ENCODE measurements at regions not wholly inside any gene's neighbourhood (a gene's known extent, or its start where the extent isn't known, plus 50 kb on each side); places are given as distances from the start of the nearest gene placed in this dataset.
"Not testable (repeated sequence)": the region's sequence is repeated elsewhere in the genome, so short reads cannot be mapped to it uniquely, and the experiment has no call there.

DNA sequence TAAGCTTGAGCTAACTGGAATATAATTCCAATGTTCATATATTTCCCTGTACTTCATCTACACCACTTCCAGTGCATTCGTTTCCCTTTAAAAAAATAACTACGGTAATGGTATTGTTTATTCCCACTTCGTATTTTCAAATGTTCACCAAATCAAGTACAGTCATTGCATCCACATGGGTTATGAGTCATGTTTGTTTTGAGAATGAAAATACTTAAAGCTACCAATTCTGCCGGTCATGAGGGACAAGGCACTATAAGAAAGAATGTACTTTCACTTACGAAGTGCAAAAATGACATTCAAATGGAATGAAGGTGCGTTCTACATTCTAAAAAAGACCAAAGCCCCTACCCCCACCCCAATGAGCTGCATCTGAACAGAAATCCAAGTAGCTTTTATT lies 174.4 kb upstream of the FGF13 start:
- intact Hi-C loops (cut with micrococcal nuclease; ENCODE audit: unreplicated experiment), result no loop called here
- Histone ChIP-seq H3K9me3 (ENCODE audit: low read length) (no peaks in the 10 kb centered on the region), H2AFZ (ENCODE audit: low read length) (no peak overlapping the region), H3K79me2 (ENCODE audit: insufficient read depth, low read depth, low read length) (no peaks in the 10 kb centered on the region), H3K4me1 (ENCODE audit: insufficient read depth, low read length, poor library complexity, severe bottlenecking) (no peaks in the 10 kb centered on the region), H3K4me3 (ENCODE audit: low read depth, low read length, poor library complexity, severe bottlenecking) (no peak overlapping the region), H3K36me3 (ENCODE audit: insufficient read depth, low read length) (no peaks in the 10 kb centered on the region), H3K27ac (ENCODE audit: low read depth, low read length, poor library complexity, severe bottlenecking) (no peak overlapping the region), H3K9me2 (ENCODE audit: insufficient read depth, low read length) (no peaks in the 10 kb centered on the region), H4K20me1 (ENCODE audit: insufficient read depth, low read length) (no peaks in the 10 kb centered on the region), H3K4me2 (ENCODE audit: low read length) (no peak overlapping the region)
- no TSS peak for BruUV-seq (replicated peaks)
- TF ChIP-seq, protein P1, sequence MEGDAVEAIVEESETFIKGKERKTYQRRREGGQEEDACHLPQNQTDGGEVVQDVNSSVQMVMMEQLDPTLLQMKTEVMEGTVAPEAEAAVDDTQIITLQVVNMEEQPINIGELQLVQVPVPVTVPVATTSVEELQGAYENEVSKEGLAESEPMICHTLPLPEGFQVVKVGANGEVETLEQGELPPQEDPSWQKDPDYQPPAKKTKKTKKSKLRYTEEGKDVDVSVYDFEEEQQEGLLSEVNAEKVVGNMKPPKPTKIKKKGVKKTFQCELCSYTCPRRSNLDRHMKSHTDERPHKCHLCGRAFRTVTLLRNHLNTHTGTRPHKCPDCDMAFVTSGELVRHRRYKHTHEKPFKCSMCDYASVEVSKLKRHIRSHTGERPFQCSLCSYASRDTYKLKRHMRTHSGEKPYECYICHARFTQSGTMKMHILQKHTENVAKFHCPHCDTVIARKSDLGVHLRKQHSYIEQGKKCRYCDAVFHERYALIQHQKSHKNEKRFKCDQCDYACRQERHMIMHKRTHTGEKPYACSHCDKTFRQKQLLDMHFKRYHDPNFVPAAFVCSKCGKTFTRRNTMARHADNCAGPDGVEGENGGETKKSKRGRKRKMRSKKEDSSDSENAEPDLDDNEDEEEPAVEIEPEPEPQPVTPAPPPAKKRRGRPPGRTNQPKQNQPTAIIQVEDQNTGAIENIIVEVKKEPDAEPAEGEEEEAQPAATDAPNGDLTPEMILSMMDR (conservative IDR thresholded peaks at IDR 0.05; ENCODE audit: low read length), result no peak
- no peak for TF ChIP-seq EZH2phosphoT487 (IDR thresholded peaks at IDR 0.05; ENCODE audit: borderline replicate concordance, low read depth, low read length)
- no peak for DNase-seq (ENCODE audit: low spot score)
- CTCF ChIA-PET (ENCODE audit: unreplicated experiment), result no interaction called here
- POLR2A ChIA-PET, result no interaction called here

DNA sequence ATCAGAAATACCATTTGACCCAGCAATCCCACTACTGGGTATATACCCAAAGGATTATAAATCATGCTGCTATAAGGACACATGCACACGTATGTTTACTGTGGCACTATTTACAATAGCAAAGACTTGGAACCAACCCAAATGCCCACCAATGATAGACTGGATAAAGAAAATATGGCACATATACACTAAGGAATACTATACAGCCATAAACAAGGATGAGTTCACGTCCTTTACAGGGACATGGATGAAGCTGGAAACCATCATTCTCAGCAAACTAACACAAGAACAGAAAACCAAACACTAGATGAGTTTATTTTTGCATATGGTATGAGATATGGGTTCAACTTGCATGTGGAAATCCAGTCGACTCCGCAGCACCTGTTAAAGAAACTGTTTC lies 168.8 kb upstream of the FGF13 start:
- H3K9me3 ChIP-seq (ENCODE audit: low read length); POLR2A ChIA-PET; H3K4me3 ChIP-seq (ENCODE audit: low read depth, low read length, poor library complexity, severe bottlenecking); H3K9me2 ChIP-seq (ENCODE audit: insufficient read depth, low read length); H3K79me2 ChIP-seq (ENCODE audit: insufficient read depth, low read depth, low read length); H3K27ac ChIP-seq (ENCODE audit: low read depth, low read length, poor library complexity, severe bottlenecking); intact Hi-C loops (cut with micrococcal nuclease; ENCODE audit: unreplicated experiment); CTCF ChIA-PET (ENCODE audit: unreplicated experiment); H2AFZ ChIP-seq (ENCODE audit: low read length); DNase-seq (ENCODE audit: low spot score); H3K4me2 ChIP-seq (ENCODE audit: low read length); H3K4me1 ChIP-seq (ENCODE audit: insufficient read depth, low read length, poor library complexity, severe bottlenecking); BruUV-seq (replicated peaks); H4K20me1 ChIP-seq (ENCODE audit: insufficient read depth, low read length); H3K36me3 ChIP-seq (ENCODE audit: insufficient read depth, low read length): not testable (repeated sequence)

DNA sequence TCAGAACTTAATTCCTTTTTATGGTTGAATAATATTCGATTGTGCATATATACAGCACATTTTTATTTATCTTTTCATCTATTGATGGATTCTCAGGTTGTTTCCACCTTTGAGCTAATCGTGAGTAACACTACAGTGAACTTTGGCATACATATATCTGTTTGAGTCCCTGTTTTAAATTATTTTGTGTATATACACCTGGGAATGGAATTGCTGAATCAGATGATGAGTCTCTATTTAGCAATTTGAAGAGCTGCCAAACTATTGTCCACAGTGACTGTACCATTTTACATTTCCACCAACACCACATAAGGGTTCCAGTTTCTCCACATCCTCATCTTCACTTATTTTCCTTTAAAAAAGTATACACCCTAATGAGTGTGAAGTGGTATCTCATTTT lies 166.2 kb upstream of the FGF13 start:
- intact Hi-C loops (cut with micrococcal nuclease; ENCODE audit: unreplicated experiment), result no loop called here
- H3K27ac ChIP-seq (ENCODE audit: low read depth, low read length, poor library complexity, severe bottlenecking), result no peak overlapping the region
- no peak for DNase-seq (ENCODE audit: low spot score)
- no peak for TF ChIP-seq EZH2phosphoT487 (IDR thresholded peaks at IDR 0.05; ENCODE audit: borderline replicate concordance, low read depth, low read length)
- TF ChIP-seq, protein P1 (conservative IDR thresholded peaks at IDR 0.05; ENCODE audit: low read length), result no peak
- POLR2A ChIA-PET, result no interaction called here
- H3K9me3 ChIP-seq (ENCODE audit: low read length), result no peaks in the 10 kb centered on the region
- H3K4me3 ChIP-seq (ENCODE audit: low read depth, low read length, poor library complexity, severe bottlenecking), result no peak overlapping the region
- CTCF ChIA-PET (ENCODE audit: unreplicated experiment), result no interaction called here
- H3K36me3 ChIP-seq (ENCODE audit: insufficient read depth, low read length), result no peaks in the 10 kb centered on the region
- H3K4me2 ChIP-seq (ENCODE audit: low read length), result no peak overlapping the region
- H4K20me1 ChIP-seq (ENCODE audit: insufficient read depth, low read length), result no peaks in the 10 kb centered on the region
- no TSS peak for BruUV-seq (replicated peaks)
- no peaks in the 10 kb centered on the region for H3K79me2 ChIP-seq (ENCODE audit: insufficient read depth, low read depth, low read length)
- no peaks in the 10 kb centered on the region for H3K4me1 ChIP-seq (ENCODE audit: insufficient read depth, low read length, poor library complexity, severe bottlenecking)
- no peak overlapping the region for H2AFZ ChIP-seq (ENCODE audit: low read length)
- H3K9me2 ChIP-seq (ENCODE audit: insufficient read depth, low read length), result no peaks in the 10 kb centered on the region
